Smooth muscle cell (in vitro differentiated cells): ENCODE measurements at regions not wholly inside any gene's neighbourhood (a gene's known extent, or its start where the extent isn't known, plus 50 kb on each side); places are given as distances from the start of the nearest gene placed in this dataset.

Experiments used
- DNase-seq: peaks from one replicate; lab custom pipeline; 2025; ENCODE audit not compliant: unreplicated experiment; lab: John Stamatoyannopoulos, UW
- H2AFZ ChIP-seq: fragments of 200-600 bp; sonication (generic); 2 replicates; pipeline ENCODE4 v1.6.0; 2016; ENCODE audit warnings: antibody characterized with exemption, low read depth, mild to moderate bottlenecking
- H3F3A ChIP-seq: fragments of 200-600 bp; sonication (generic); 2 replicates; pipeline ENCODE4 v1.6.0; 2017; ENCODE audit warnings: antibody characterized with exemption, low read depth
- H3K27ac ChIP-seq: fragments of 200-600 bp; sonication (generic); 2 replicates; pipeline ENCODE4 v1.5.1; 2016; ENCODE audit warnings: low read depth, mild to moderate bottlenecking
- H3K27me3 ChIP-seq: fragments of 200-600 bp; sonication (generic); 2 replicates; pipeline ENCODE4 v1.6.1; 2016; ENCODE audit warnings: low read depth, mild to moderate bottlenecking
- H3K36me3 ChIP-seq: fragments of 200-600 bp; sonication (generic); 2 replicates; pipeline ENCODE4 v1.5.1; 2016; ENCODE audit warnings: low read depth
- H3K4me1 ChIP-seq: fragments of 200-600 bp; sonication (generic); 2 replicates; pipeline ENCODE4 v1.5.1; 2016; ENCODE audit warnings: low read depth
- H3K4me2 ChIP-seq: fragments of 200-600 bp; sonication (generic); 2 replicates; pipeline ENCODE4 v1.6.0; 2016; ENCODE audit warnings: mild to moderate bottlenecking
- H3K4me3 ChIP-seq: fragments of 200-600 bp; sonication (generic); 2 replicates; pipeline ENCODE4 v1.5.1; 2016; ENCODE audit warnings: mild to moderate bottlenecking
- H3K79me2 ChIP-seq: fragments of 200-600 bp; sonication (generic); 2 replicates; pipeline ENCODE4 v1.6.0; 2016; ENCODE audit warnings: low read depth, mild to moderate bottlenecking
- H3K9ac ChIP-seq: fragments of 200-600 bp; sonication (generic); 2 replicates; pipeline ENCODE4 v1.6.0; 2016; ENCODE audit warnings: low read depth
- H3K9me3 ChIP-seq: fragments of 200-600 bp; sonication (generic); replicated peaks from 2 replicates; pipeline ENCODE4 v1.5.1; 2016; ENCODE audit warnings: low read depth
- H4K20me1 ChIP-seq: fragments of 200-600 bp; sonication (generic); 2 replicates; pipeline ENCODE4 v1.6.0; 2016; ENCODE audit warnings: low read depth
- CTCF ChIP-seq: fragments of 200-600 bp; sonication (generic); IDR thresholded peaks from 2 replicates; pipeline ENCODE4 v1.5.1; 2017; ENCODE audit warnings: borderline replicate concordance, mild to moderate bottlenecking, antibody characterized with exemption; ENCODE audit not compliant: insufficient read depth, poor library complexity, severe bottlenecking
- WGBS: methylation state at CpG from one replicate; pipeline ENCODE4 v1.1.7; 2016; ENCODE audit warnings: low lambda C conversion rate; 5-methylcytosine and 5-hydroxymethylcytosine counted together

GRCh38 chr3:150136242-150136641, 165.5 kb upstream of the PFN2 start:
- Histone ChIP-seq H3K4me1 (no peaks in the 10 kb centered on the region), H4K20me1 (no peaks in the 10 kb centered on the region), H3K27ac (no peak overlapping the region), H3K4me2 (no peak overlapping the region), H3K36me3 (no peaks in the 10 kb centered on the region), H2AFZ (no peak overlapping the region), H3K79me2 (no peaks in the 10 kb centered on the region), H3K27me3 (no peaks in the 10 kb centered on the region), H3K4me3 (no peak overlapping the region), H3K9me3 (no peaks in the 10 kb centered on the region), H3F3A (no peaks in the 10 kb centered on the region), H3K9ac (no peak overlapping the region)
- TF ChIP-seq CTCF, result no peak
- DNase-seq, result no peak

- Histone ChIP-seq H3K9me3 (no peaks in the 10 kb centered on the region), H3K9ac (no peak overlapping the region), H3K27me3 (no peaks in the 10 kb centered on the region), H3K27ac (no peak overlapping the region), H3F3A (no peaks in the 10 kb centered on the region), H3K4me2 (no peak overlapping the region), H4K20me1 (no peaks in the 10 kb centered on the region), H3K36me3 (no peaks in the 10 kb centered on the region), H3K4me3 (no peak overlapping the region), H3K79me2 (no peaks in the 10 kb centered on the region), H3K4me1 (no peaks in the 10 kb centered on the region), H2AFZ (no peak overlapping the region)
- no peak for DNase-seq
- TF ChIP-seq CTCF, result no peak
- 79% methylated on average over 1 of the region's 1 CpG for WGBS
These were observed 164.6 kb upstream of the PFN2 start for GRCh38 chr3:150135287-150135721.

GRCh38 chr3:150133293-150133692, 162.6 kb upstream of the PFN2 start:
- Histone ChIP-seq H3K79me2 (no peaks in the 10 kb centered on the region), H3F3A (no peaks in the 10 kb centered on the region), H3K4me3 (no peak overlapping the region), H3K4me2 (no peak overlapping the region), H2AFZ (no peak overlapping the region), H3K27me3 (no peaks in the 10 kb centered on the region), H3K4me1 (no peaks in the 10 kb centered on the region), H3K36me3 (no peaks in the 10 kb centered on the region), H3K27ac (no peak overlapping the region), H4K20me1 (no peaks in the 10 kb centered on the region), H3K9me3 (no peaks in the 10 kb centered on the region), H3K9ac (no peak overlapping the region)
- WGBS, result 84% methylated on average over 2 of the region's 2 CpGs
- no peak for TF ChIP-seq CTCF
- DNase-seq, result no peak

- Histone ChIP-seq H3K79me2 (no peaks in the 10 kb centered on the region), H3K9me3 (no peaks in the 10 kb centered on the region), H3K36me3 (no peaks in the 10 kb centered on the region), H2AFZ (no peak overlapping the region), H3K4me3 (no peak overlapping the region), H3K4me1 (no peaks in the 10 kb centered on the region), H3K9ac (no peak overlapping the region), H4K20me1 (no peaks in the 10 kb centered on the region), H3K27ac (no peak overlapping the region), H3K27me3 (no peaks in the 10 kb centered on the region), H3K4me2 (no peak overlapping the region), H3F3A (no peaks in the 10 kb centered on the region)
- no peak for DNase-seq
- WGBS, result 55% methylated on average over 6 of the region's 6 CpGs
- TF ChIP-seq CTCF, result no peak
These were observed 161.5 kb upstream of the PFN2 start for GRCh38 chr3:150132101-150132749.
